Lung (tissue), 11 donors: ENCODE measurements at regions not wholly inside any gene's neighbourhood (a gene's known extent, or its start where the extent isn't known, plus 50 kb on each side); places are given as distances from the start of the nearest gene placed in this dataset.

Source experiments
- ATAC-seq: fragments of 200-7000 bp; cut with Tn5 transposase; one replicate; pipeline ENCODE4 v1.9.1; 2020; ENCODE audit warnings: moderate number of reproducible peaks; ENCODE audit not compliant: insufficient read depth, low FRiP score
- DNase-seq, 3 donors: peaks; one replicate each; pipeline ENCODE4 v3.0.0-alpha.2; 2013 to 2017
- H3K27ac ChIP-seq, 2 donors: one replicate each; pipeline ENCODE4 v1.5.1; 2013; ENCODE audit warnings: mild to moderate bottlenecking in 2 of 2, moderate library complexity in 2 of 2, control low read depth in 1 of 2, inconsistent platforms in 1 of 2, low read depth in 1 of 2, low read length in 1 of 2
- H3K27me3 ChIP-seq, 3 donors: one replicate each; pipeline ENCODE4 v1.5.1; 2013; ENCODE audit warnings: low read length in 2 of 3; ENCODE audit not compliant: control insufficient read depth in 3 of 3, insufficient read depth in 3 of 3
- H3K36me3 ChIP-seq, 4 donors: one replicate each; pipeline ENCODE4 v1.5.1; 2013; ENCODE audit warnings: low read length in 4 of 4, mild to moderate bottlenecking in 1 of 4, moderate library complexity in 1 of 4; ENCODE audit not compliant: control insufficient read depth in 4 of 4, insufficient read depth in 4 of 4
- H3K4me1 ChIP-seq, 5 donors: one replicate each; pipeline ENCODE4 v1.5.1; 2013; ENCODE audit warnings: low read length in 5 of 5, mild to moderate bottlenecking in 2 of 5, moderate library complexity in 1 of 5; ENCODE audit not compliant: control insufficient read depth in 5 of 5, insufficient read depth in 5 of 5
- H3K4me3 ChIP-seq: one replicate; pipeline ENCODE4 v1.5.1; 2013; ENCODE audit warnings: mild to moderate bottlenecking, control low read depth, moderate library complexity
- H3K9ac ChIP-seq, 2 donors: one replicate each; pipeline ENCODE4 v1.5.1; 2013; ENCODE audit warnings: low read length in 2 of 2, control low read depth in 1 of 2; ENCODE audit not compliant: insufficient read depth in 1 of 2
- H3K9me3 ChIP-seq, 4 donors: one replicate each; pipeline ENCODE4 v1.5.1; 2013; ENCODE audit warnings: low read length in 3 of 4, mild to moderate bottlenecking in 1 of 4, moderate library complexity in 1 of 4; ENCODE audit not compliant: control insufficient read depth in 4 of 4, insufficient read depth in 3 of 4
- CTCF ChIP-seq: IDR thresholded peaks from 2 replicates; pipeline ENCODE4 v1.5.1; 2012; ENCODE audit warnings: mild to moderate bottlenecking; ENCODE audit errors: control extremely low read depth, extremely low read depth
- WGBS, 2 donors: extraction: QIAGEN DNeasy Blood & Tissue Kit; methylation state at CpG; one replicate each; pipeline ENCODE4 v1.1.7; 2013; 5-methylcytosine and 5-hydroxymethylcytosine counted together
- donor health status: control.
- donor health status: control.
- donor health status: Bipolar disorder and iron deficiency.
- donor health status: healthy.
- donor health status: DM: yes; HTN: yes; CAD: no.

GRCh38 chr9:75639971-75640610, 250.4 kb upstream of the PCSK5 start:
- ATAC-seq (no peak), DNase-seq (no peak)
- TF ChIP-seq CTCF, result no peak
- H3K27ac ChIP-seq, result no peak overlapping the region
- H3K4me1 ChIP-seq, result peaks cover 0 to 8% (median 0%) of the 10 kb centered on the region in 5 donors
- no peaks in the 10 kb centered on the region for H3K27me3 ChIP-seq
- peaks cover 0 to 3% (median 0%) of the 10 kb centered on the region in 4 donors for H3K9me3 ChIP-seq
- WGBS, 2 donors, result 92 to 97% methylated on average over 1 of the region's 1 CpG
- no peak overlapping the region for H3K4me3 ChIP-seq
- H3K36me3 ChIP-seq, result no peaks in the 10 kb centered on the region
- no peak overlapping the region for H3K9ac ChIP-seq

- ATAC-seq, result no peak
- no peak for TF ChIP-seq CTCF
- no peaks in the 10 kb centered on the region for H3K4me1 ChIP-seq
These were observed 248.0 kb upstream of the PCSK5 start for GRCh38 chr9:75642522-75642921.

DNA sequence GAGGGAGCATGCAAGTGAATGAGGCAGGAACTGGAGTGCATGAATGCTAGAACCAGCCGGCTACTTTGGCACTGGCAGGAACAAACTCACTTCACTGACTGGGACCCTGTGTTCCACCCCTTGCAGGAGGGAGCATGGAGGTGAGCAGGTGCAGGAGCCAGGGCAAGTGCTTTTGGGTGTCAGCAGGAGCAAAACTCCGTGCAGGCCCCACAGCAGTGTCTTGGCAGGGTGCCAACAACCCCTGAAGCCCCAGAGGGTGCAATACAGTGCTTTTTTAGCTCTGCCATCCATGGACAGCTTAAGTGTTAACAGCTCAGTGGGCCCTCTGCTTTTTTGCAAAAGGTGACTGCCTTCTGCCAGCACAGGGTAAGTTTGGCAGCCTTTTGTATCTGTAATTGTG, 245.8 kb upstream of the PCSK5 start:
- Histone ChIP-seq H3K27ac (no peak overlapping the region), H3K9me3 (peaks cover 0 to 2% (median 0%) of the 10 kb centered on the region in 4 donors), H3K4me3 (no peak overlapping the region), H3K9ac (no peak overlapping the region), H3K36me3 (no peaks in the 10 kb centered on the region), H3K27me3 (no peaks in the 10 kb centered on the region), H3K4me1 (no peaks in the 10 kb centered on the region)
- DNase-seq (no peak), ATAC-seq (no peak)
- no peak for TF ChIP-seq CTCF
- WGBS, 2 donors, result 43 to 69% methylated on average over 2 of the region's 2 CpGs

More at GRCh38 chr9:75642522-75642921, 248.0 kb upstream of the PCSK5 start:
- Histone ChIP-seq H3K9ac (no peak overlapping the region), H3K27me3 (no peaks in the 10 kb centered on the region), H3K9me3 (no peaks in the 10 kb centered on the region), H3K36me3 (no peaks in the 10 kb centered on the region), H3K4me3 (no peak overlapping the region), H3K27ac (no peak overlapping the region)
- no peak for DNase-seq

DNA sequence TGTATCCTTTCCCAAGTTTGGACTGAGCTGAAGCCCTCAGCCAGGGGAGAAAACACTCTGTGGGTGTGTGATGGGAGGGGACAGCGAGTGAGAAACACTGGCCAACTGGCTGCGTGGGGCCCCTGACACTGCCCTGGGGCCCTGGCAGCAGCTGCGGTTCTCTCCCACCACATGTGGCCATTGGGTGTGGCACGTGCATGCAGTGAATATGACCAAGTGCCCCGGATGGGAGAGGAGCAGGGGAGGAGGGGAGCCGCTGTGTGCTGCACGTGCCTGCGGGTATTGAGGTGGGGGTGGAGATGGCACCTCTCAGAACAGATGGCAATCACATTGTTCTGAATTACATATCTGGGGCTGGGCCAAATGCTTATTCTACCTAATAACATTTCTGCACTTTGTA, 242.4 kb upstream of the PCSK5 start:
- Histone ChIP-seq H3K4me1 (no peaks in the 10 kb centered on the region), H3K9me3 (peaks cover 0 to 2% (median under 1%) of the 10 kb centered on the region in 4 donors), H3K36me3 (no peaks in the 10 kb centered on the region), H3K4me3 (no peak overlapping the region), H3K9ac (no peak overlapping the region), H3K27ac (no peak overlapping the region), H3K27me3 (no peaks in the 10 kb centered on the region)
- WGBS, 2 donors, result 90 to 93% methylated on average over 8 of the region's 8 CpGs
- no peak for ATAC-seq
- no peak for DNase-seq
- no peak for TF ChIP-seq CTCF
